LoVo (cell line): ENCODE measurements at regions not wholly inside any gene's neighbourhood (a gene's known extent, or its start where the extent isn't known, plus 50 kb on each side); places are given as distances from the start of the nearest gene placed in this dataset.

Source experiments
- DNase-seq: peaks from one replicate; pipeline ENCODE4 v3.0.0-alpha.2; 2016; ENCODE audit warnings: low spot score

- no peak for DNase-seq
Measured at GRCh38 chr17:77266891-77267341, 126.1 kb downstream of the SEC14L1 start.

GRCh38 chr17:77269696-77270681, 129.2 kb downstream of the SEC14L1 start:
- DNase-seq = no peak

GRCh38 chr17:77271411-77271810, 130.6 kb downstream of the SEC14L1 start:
- DNase-seq = no peak

- DNase-seq = no peak
Measured at GRCh38 chr17:77273397-77274085, 132.8 kb downstream of the SEC14L1 start.

- no peak for DNase-seq
Measured at GRCh38 chr17:77274096-77274845, 133.5 kb downstream of the SEC14L1 start.

- DNase-seq = peak; percentile 29
Measured at GRCh38 chr17:77279448-77280303, 138.9 kb downstream of the SEC14L1 start.

- peak; percentile 72 for DNase-seq
Measured at GRCh38 chr17:77280304-77281121, 139.7 kb downstream of the SEC14L1 start.

GRCh38 chr17:77281122-77281903, 140.5 kb downstream of the SEC14L1 start:
- peak; percentile 80 for DNase-seq

GRCh38 chr17:77281904-77282367, 141.2 kb downstream of the SEC14L1 start:
- DNase-seq = peak; percentile 59

- DNase-seq = peak; percentile 30
Measured at GRCh38 chr17:77282524-77283515, 142.1 kb downstream of the SEC14L1 start.

- no peak for DNase-seq
Measured at GRCh38 chr17:77284023-77284617, 143.4 kb downstream of the SEC14L1 start.

- DNase-seq = peak; percentile 76
Measured at GRCh38 chr17:77285594-77286390, 145.0 kb downstream of the SEC14L1 start.

- DNase-seq = no peak
Measured at GRCh38 chr17:77286391-77286640, 145.5 kb downstream of the SEC14L1 start.

- DNase-seq = peak; percentile 93
Measured at GRCh38 chr17:77286641-77287431, 146.1 kb downstream of the SEC14L1 start.

GRCh38 chr17:77287432-77288068, 146.8 kb downstream of the SEC14L1 start:
- peak; percentile 76 for DNase-seq

GRCh38 chr17:77288115-77288619, 147.4 kb downstream of the SEC14L1 start:
- DNase-seq = no peak
